ENCODE measurements at regions not wholly inside any gene's neighbourhood (a gene's known extent, or its start where the extent isn't known, plus 50 kb on each side); places are given as distances from the start of the nearest gene placed in this dataset.

DNA sequence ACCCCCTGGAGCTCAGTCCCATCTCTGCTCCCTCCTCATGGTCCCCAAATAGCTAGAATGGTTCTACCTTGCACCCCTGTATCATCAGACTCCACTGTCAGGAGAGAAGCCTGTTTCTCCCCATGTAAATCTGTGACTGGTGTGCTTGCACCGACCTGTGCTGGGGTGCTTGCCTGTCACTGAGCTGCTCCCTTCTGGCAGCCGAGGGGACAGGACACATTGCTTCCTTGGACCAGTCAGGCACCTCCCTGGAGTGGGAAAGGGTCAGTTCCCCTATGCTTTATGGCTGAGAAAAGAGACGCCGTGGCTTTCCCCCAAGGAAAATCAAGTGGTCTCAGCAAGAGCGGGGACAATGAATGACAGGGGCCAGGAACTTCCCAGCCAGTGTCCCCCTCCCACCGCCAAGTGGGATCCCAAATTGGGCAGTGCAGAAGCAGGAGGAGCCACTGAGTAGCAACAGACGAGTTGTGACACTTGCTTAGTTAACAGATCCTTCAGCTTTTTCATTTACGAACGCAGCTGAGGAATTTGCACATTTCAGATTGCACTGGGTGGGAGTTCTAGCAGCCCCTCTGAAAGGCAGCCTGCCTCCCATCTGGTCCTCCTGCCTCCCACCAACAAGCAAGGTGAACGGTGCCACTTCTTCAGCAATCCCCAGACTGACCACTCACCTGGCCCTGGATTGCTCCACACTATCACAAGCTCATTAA lies 156.4 kb downstream of the KATNIP start:
- H3K36me3 ChIP-seq, result no peaks in the 10 kb centered on the region
- no peaks in the 10 kb centered on the region for H3K9me3 ChIP-seq
- TF ChIP-seq POLR2A (IDR thresholded peaks at IDR 0.05) (no peak), POLR2AphosphoS5 (IDR thresholded peaks at IDR 0.05) (no peak)
- TF ChIP-seq, protein P1, sequence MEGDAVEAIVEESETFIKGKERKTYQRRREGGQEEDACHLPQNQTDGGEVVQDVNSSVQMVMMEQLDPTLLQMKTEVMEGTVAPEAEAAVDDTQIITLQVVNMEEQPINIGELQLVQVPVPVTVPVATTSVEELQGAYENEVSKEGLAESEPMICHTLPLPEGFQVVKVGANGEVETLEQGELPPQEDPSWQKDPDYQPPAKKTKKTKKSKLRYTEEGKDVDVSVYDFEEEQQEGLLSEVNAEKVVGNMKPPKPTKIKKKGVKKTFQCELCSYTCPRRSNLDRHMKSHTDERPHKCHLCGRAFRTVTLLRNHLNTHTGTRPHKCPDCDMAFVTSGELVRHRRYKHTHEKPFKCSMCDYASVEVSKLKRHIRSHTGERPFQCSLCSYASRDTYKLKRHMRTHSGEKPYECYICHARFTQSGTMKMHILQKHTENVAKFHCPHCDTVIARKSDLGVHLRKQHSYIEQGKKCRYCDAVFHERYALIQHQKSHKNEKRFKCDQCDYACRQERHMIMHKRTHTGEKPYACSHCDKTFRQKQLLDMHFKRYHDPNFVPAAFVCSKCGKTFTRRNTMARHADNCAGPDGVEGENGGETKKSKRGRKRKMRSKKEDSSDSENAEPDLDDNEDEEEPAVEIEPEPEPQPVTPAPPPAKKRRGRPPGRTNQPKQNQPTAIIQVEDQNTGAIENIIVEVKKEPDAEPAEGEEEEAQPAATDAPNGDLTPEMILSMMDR (IDR thresholded peaks at IDR 0.05), result no peak
- H3K27ac ChIP-seq, result no peak overlapping the region
- H3K27me3 ChIP-seq (replicated peaks; ENCODE audit: insufficient read depth), result no peaks in the 10 kb centered on the region
- 68% methylated on average over 10 of the region's 10 CpGs for WGBS
- no peak overlapping the region for H3K4me3 ChIP-seq
- no peak for DNase-seq (ENCODE audit: low spot score)
- H3K4me1 ChIP-seq (replicated peaks), result no peaks in the 10 kb centered on the region
- intact Hi-C loops (cut with DNase I), result no loop called here

DNA sequence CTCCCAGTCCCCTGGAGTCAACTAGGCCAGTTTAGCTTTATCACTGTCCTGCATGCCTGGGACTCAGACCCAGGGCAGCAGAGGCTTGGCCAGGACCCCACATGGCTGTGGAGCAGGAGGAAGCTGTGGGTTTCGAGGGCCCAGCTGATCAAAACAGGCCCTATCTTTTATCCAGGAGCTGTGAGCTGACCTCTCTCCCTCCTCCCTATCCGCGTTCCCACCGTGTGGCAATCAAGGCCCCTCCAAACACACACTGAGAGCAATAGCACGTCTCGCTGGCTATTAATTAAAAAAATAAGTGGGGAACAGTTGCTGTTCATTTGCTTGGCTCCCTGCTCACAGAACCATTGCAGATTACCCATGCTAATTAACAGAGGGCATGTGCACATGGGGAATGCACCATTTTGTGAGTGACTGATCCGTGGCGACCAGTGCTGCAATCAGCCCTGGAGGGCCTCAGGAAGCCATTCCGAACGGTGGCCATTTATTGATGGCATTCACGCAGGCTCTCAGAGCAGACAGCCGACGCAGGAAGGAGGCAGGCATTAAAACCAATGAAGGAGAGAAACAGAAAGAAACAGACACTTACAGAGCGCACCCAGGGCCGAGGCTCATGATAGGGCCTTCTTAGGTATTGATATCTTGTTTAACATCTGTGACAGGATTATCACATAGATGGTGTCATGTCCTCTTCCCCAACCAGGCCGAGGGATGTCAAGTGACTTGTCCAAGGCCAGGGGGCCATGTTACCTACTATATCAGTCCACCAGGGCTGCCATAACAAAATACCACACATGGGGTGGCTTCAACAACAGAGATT lies 157.1 kb downstream of the KATNIP start:
- TF ChIP-seq, protein P1 (IDR thresholded peaks at IDR 0.05), result no peak
- TF ChIP-seq POLR2A (IDR thresholded peaks at IDR 0.05), result no peak
- no peak for TF ChIP-seq POLR2AphosphoS5 (IDR thresholded peaks at IDR 0.05)
- H3K4me1 ChIP-seq (replicated peaks), result no peaks in the 10 kb centered on the region
- no peak overlapping the region for H3K27ac ChIP-seq
- intact Hi-C loops (cut with DNase I), result no loop called here
- no peaks in the 10 kb centered on the region for H3K36me3 ChIP-seq
- DNase-seq (ENCODE audit: low spot score), result no peak
- no peaks in the 10 kb centered on the region for H3K27me3 ChIP-seq (replicated peaks; ENCODE audit: insufficient read depth)
- no peak overlapping the region for H3K4me3 ChIP-seq
- 86% methylated on average over 16 of the region's 16 CpGs for WGBS
- H3K9me3 ChIP-seq, result no peaks in the 10 kb centered on the region

DNA sequence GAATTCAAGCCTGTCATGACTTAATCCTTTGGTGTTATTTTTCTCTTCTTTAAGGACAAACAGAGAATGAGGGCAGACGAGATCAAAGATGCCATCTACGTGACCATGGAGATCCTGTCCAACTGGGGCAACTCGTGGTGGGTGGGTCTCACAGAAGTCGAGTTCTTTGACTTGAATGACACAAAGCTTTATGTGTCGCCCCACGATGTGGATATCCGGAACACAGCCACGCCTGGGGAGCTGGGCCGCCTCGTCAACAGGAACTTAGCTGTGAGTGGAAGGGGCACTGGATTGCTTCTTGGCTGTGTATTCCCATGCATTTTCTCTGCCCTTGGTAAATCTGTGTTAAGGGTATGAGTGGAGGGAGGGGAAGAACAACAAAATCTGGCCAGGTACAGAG lies 158.7 kb downstream of the KATNIP start:
- Histone ChIP-seq H3K27ac (no peak overlapping the region), H3K36me3 (no peaks in the 10 kb centered on the region), H3K27me3 (replicated peaks; ENCODE audit: insufficient read depth) (no peaks in the 10 kb centered on the region), H3K9me3 (no peaks in the 10 kb centered on the region), H3K4me1 (replicated peaks) (no peaks in the 10 kb centered on the region), H3K4me3 (no peak overlapping the region)
- intact Hi-C loops (cut with DNase I), result no loop called here
- TF ChIP-seq, protein P1 (IDR thresholded peaks at IDR 0.05), result no peak
- no peak for TF ChIP-seq POLR2A (IDR thresholded peaks at IDR 0.05)
- no peak for TF ChIP-seq POLR2AphosphoS5 (IDR thresholded peaks at IDR 0.05)
- no peak for DNase-seq (ENCODE audit: low spot score)
- 79% methylated on average over 10 of the region's 10 CpGs for WGBS

DNA sequence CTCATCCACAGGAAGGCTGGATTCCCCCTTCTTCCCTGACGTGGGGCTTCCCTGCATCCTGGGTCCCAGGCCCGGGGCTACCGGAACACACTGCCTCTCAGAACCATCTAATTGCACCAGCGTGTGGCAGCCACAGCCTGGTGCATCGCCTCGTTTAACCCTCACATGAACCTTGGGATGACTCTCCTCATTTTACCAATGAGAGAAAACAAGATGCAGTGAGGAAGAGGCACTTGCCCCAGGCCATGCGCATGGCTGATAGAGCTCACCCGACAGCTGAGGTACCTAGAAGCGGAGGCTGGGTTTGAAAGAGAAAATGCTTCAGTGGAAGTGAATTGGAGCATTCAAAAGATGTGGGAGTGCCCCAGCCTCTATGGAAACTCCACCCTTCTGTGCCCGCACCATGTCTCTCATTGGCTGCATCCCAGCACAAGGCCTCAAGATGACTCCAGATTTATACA lies 162.3 kb downstream of the KATNIP start:
- Histone ChIP-seq H3K9me3 (no peaks in the 10 kb centered on the region), H3K4me3 (no peak overlapping the region), H3K4me1 (replicated peaks) (no peaks in the 10 kb centered on the region), H3K36me3 (no peaks in the 10 kb centered on the region), H3K27ac (no peak overlapping the region), H3K27me3 (replicated peaks; ENCODE audit: insufficient read depth) (no peaks in the 10 kb centered on the region)
- TF ChIP-seq, protein P1 (IDR thresholded peaks at IDR 0.05), result no peak
- TF ChIP-seq POLR2AphosphoS5 (IDR thresholded peaks at IDR 0.05), result no peak
- no peak for TF ChIP-seq POLR2A (IDR thresholded peaks at IDR 0.05)
- no peak for DNase-seq (ENCODE audit: low spot score)
- whole genome bisulfite sequencing, result 86% methylated on average over 10 of the region's 10 CpGs
- intact Hi-C loops (cut with DNase I), result no loop called here
